ENCODE measurements at regions not wholly inside any gene's neighbourhood (a gene's known extent, or its start where the extent isn't known, plus 50 kb on each side); places are given as distances from the start of the nearest gene placed in this dataset.
"Not testable (repeated sequence)": the region's sequence is repeated elsewhere in the genome, so short reads cannot be mapped to it uniquely, and the experiment has no call there.

- no peak for DNase-seq
Measured at GRCh38 chrX:39050427-39050826, 249.2 kb downstream of the MID1IP1 start.

- DNase-seq = no peak
Measured at GRCh38 chrX:39052751-39053150, 251.5 kb downstream of the MID1IP1 start.

DNA sequence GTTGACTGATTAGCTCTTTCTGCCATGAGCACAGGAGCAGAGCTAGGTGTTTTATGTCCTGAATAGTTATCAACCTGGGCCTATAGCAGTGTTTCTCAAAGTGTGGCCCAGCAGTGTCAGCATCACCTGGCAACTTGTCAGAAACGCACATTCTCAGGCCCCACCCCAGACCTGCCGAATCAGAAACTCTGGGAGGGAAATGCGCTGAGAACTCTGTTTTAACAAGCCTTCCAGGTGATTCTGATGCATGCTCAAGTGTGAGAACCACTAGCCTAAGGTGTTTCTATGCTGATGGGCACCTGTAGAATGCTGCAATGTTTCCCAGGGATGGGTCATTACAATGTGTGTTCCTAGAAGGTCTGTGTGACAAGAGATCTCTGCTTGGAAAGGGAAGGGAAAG, 257.5 kb downstream of the MID1IP1 start:
- no peak for DNase-seq

DNA sequence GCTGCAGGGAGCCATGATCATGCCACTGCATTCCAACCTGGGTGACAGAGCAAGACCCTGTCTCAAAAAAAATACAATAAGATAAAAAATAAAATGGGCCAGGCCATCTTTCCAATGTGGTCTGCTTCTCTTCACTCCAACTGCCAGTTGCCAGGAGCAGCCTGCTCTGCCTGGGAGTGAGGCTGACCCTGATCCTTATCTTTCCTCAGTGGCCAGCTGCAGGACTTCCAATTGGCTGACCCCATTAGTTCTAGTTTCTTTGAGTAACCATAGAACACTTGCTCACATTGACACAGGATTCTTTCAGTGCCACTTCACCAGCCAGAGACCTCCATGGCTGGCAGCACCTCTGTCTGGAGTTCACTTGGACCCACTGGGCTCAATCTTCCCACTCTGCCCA, 258.6 kb downstream of the MID1IP1 start:
- DNase-seq = no peak

DNA sequence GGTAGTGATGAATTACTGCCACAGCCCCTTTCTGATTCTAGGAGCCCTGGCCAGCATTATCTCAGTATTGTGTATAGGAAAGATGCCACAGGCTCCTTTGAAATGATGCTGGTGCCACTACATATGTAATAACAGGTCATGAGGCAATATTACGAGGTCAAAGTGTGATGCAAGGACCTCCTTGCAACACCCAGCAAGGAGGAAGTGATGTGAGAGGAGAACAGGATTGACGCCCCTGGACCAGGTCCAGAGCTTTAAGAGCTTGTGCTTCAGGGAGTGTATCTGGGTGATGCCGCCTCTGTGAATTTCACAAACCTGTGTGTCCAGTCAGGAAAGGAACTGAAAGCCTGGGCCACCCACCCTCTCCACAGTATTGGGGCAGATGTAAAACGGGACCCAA, 261.8 kb downstream of the MID1IP1 start:
- DNase-seq = peak; percentile 89 to 92

DNA sequence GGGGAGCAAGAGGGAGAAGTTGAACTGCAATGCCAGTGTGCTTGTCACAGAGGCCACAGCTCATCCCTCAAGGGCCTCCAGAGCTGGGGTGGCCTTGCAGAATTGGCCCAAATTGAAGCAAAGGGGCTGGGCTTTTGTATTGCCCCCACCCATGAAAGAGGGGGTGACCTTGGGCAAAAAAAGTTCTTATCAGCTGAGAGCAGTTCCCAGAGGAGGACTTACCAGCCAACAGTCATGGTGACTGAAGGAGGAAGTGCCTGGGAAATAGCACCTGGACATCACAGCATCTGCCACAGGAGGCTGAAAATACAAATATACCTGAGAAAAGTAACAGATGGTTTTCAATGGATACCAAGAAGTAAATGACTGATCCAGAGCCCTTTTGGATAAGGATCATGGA, 262.4 kb downstream of the MID1IP1 start:
- no peak for DNase-seq

- DNase-seq = no peak
Measured at GRCh38 chrX:39065051-39065871, 264.0 kb downstream of the MID1IP1 start.

- no peak for DNase-seq
Measured at GRCh38 chrX:39067866-39068265, 266.6 kb downstream of the MID1IP1 start.

DNA sequence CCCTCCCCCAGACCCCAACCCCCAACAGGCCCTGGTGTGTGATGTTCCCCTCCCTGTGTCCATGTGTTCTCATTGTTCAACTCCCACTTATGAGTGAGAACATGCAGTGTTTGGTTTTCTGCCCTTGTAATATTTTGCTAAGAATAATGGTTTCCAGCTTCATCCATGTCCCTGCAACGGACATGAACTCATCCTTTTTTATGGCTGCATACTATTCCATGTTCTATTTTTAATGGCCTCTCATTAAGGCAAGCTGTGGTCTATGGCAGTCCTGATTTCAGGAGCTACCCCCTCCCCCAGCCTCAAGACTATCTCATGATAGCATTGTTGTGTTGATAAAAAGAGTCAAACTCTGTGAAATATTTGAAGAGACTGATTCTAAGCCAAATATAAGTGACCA, 267.4 kb downstream of the MID1IP1 start:
- DNase-seq = not testable (repeated sequence)

- no peak for DNase-seq
Measured at GRCh38 chrX:39070009-39070408, 268.8 kb downstream of the MID1IP1 start.

DNA sequence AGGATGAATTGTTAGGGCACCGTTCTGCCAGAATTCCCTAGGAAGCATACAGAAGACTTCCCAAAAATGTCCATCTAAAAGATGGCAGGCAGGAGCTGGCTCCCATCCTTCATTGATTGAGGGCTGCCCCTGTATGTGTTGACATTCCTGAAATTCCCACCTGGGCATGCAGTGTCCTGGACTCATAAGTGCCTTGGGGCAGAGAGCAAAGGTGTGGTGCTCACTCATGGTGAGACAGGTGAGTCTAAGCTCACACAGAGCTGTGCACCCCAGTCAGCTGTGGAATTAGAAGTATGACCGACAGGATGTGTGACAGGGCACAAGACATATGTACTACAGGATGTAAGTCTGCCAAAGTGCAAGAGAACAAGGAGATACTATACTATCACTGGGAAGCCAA, 271.9 kb downstream of the MID1IP1 start:
- no peak for DNase-seq

- DNase-seq = no peak
Measured at GRCh38 chrX:39096599-39096998, 295.3 kb downstream of the MID1IP1 start.

- DNase-seq = no peak
Measured at GRCh38 chrX:39104745-39105144, 303.5 kb downstream of the MID1IP1 start.

- DNase-seq = no peak
Measured at GRCh38 chrX:39112143-39112542, 310.9 kb downstream of the MID1IP1 start.

- no peak for DNase-seq
Measured at GRCh38 chrX:39115166-39115565, 313.9 kb downstream of the MID1IP1 start.

GRCh38 chrX:39117101-39117500, 315.8 kb downstream of the MID1IP1 start:
- peak; percentile 17 to 22 for DNase-seq

GRCh38 chrX:39121903-39122302, 320.6 kb downstream of the MID1IP1 start:
- DNase-seq = no peak

- DNase-seq = no peak
Measured at GRCh38 chrX:39125834-39126233, 324.6 kb downstream of the MID1IP1 start.

DNA sequence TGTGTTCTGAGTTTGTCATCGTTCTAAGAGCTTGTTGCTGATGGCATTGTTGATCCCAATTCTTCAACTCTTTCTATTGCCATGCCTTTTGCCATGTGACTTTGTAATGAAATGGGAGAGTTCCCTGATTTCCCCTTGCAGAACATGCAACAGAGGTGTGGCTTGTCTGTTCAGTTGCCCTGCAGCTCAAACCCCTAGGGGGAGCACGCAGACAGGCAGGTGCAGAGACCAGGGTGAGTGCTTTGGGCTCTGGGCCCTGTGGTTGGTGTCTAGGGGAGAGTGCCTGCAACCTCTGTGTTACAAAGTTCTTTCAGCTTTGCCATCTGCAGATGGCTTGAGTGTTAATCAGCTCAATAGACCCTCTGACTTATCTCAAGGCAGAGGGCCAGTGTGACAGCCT, 332.7 kb downstream of the MID1IP1 start:
- peak in 1 of 2 donors; percentile 10 for DNase-seq

DNA sequence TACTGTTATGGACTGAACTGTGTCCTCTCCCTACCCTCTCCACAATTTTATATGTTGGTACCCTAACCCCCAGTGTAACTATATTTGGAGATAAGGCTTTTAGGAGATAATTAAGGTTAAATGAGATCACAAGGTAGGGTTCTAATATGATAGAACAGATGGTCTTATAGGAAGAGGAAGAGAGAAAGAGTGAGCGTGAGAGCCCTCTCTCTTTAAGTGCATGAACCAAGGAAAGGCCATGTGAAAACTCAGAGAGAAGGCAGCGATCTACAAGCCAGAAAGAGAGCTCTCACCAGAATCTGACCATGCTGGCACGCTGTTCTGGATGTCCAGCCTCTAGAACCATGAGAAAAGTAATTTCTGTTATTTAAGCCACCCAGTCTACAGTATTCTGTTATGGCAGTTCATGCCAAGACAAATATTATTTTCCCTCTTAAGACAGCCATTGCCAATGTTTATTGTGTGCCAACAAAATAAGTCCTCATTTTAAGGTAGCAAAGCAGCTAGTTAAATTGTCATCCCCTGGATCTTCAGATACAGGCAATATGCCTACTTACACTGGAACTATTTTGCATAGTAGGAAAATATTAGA, 336.2 kb downstream of the MID1IP1 start:
- no peak for DNase-seq

DNA sequence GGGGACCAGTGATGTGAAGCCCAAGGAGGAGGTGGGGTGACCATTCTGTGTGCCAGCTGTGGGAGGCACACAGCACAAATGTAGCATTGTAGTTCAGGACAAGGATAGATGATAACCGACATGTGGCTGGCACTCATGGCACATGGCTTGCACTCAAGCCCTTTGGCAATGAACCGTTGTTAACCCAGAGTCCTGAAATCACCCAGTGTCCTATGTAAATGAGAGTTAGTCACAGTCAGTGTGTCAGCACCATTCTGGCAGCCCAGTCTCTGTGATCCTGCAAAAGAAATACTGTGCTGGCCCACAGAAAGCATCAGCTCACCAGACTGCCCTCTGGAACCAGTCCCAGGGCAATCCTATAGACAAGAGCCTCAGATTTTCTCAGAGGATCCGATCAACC, 339.3 kb downstream of the MID1IP1 start:
- no peak for DNase-seq

- DNase-seq = peak; percentile 53 to 82
Measured at GRCh38 chrX:39144323-39144722, 343.1 kb downstream of the MID1IP1 start.

- DNase-seq = peak; percentile 89 to 91
Measured at GRCh38 chrX:39144956-39145355, 343.7 kb downstream of the MID1IP1 start.

DNA sequence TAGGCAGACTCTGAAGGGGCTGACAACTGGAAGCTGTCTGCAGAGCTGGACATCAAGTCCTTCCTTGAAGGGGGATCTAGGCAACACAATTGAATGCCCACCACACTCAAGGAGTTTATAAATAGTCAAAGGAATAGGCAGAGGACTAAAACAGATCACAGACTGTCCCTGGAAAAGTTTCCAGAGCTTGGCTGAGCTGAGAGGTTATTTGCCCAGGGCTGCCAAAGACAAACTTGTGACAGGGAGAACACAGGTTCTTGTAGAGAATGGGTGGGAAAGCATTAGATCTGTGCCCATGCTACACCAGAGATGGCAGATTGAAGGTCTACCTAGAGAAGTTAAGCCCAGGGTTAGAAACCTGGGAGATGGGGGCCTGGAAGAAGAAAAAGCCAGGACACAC, 344.6 kb downstream of the MID1IP1 start:
- no peak for DNase-seq

All from inflammatory macrophage (primary cell).